ENCODE measurements at regions not wholly inside any gene's neighbourhood (a gene's known extent, or its start where the extent isn't known, plus 50 kb on each side); places are given as distances from the start of the nearest gene placed in this dataset.

DNA sequence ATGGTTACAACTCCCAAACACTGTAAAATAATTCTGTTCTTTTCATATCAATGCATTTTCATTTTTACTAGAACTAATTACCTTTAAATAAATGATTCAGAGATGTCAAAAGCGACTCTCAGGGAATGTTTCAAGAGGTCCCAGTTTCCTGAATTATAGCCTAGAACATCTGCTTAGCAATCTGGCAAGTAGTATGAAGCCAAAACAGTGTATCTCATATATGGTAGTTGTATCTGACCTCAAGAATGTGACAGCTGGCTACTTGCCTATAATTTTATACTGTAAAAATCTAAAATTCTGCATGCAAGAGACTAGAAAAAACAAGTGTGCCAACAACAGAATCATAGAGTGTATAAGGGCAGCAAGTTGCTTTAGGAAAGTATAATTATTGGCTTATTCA, 187.7 kb upstream of the POU5F2 start:
- no peak for TF ChIP-seq EZH2 (IDR thresholded peaks at IDR 0.05; ENCODE audit: borderline replicate concordance, low read depth, low read length, severe bottlenecking)
- TF ChIP-seq CTCF (IDR thresholded peaks at IDR 0.05; ENCODE audit: borderline replicate concordance, extremely low read depth, low read length, poor library complexity, severe bottlenecking): no peak
